GM23248 (cell line): ENCODE measurements at regions not wholly inside any gene's neighbourhood (a gene's known extent, or its start where the extent isn't known, plus 50 kb on each side); places are given as distances from the start of the nearest gene placed in this dataset.

ENCODE experiments used
- DNase-seq: peaks from one replicate; pipeline ENCODE4 v3.0.0-alpha.2; 2015
- H2AFZ ChIP-seq: fragments of 200-600 bp; sonication (generic); 2 replicates; pipeline ENCODE4 v1.6.1; 2016; ENCODE audit warnings: antibody characterized with exemption
- H3F3A ChIP-seq: fragments of 200-600 bp; sonication (generic); 2 replicates; pipeline ENCODE4 v1.6.1; 2016; ENCODE audit warnings: mild to moderate bottlenecking, antibody characterized with exemption, mixed run types; ENCODE audit not compliant: insufficient read depth
- H3K27ac ChIP-seq: fragments of 200-600 bp; sonication (generic); 2 replicates; pipeline ENCODE4 v1.5.1; 2016; ENCODE audit warnings: mild to moderate bottlenecking
- H3K27me3 ChIP-seq: fragments of 200-600 bp; sonication (generic); replicated peaks from 2 replicates; pipeline ENCODE4 v1.6.1; 2016; ENCODE audit warnings: mild to moderate bottlenecking; ENCODE audit not compliant: insufficient read depth
- H3K36me3 ChIP-seq: fragments of 200-600 bp; sonication (generic); 2 replicates; pipeline ENCODE4 v1.6.1; 2016; ENCODE audit warnings: low read depth, mild to moderate bottlenecking
- H3K4me1 ChIP-seq: fragments of 200-600 bp; sonication (generic); 2 replicates; pipeline ENCODE4 v1.6.1; 2016; ENCODE audit warnings: mild to moderate bottlenecking; ENCODE audit not compliant: insufficient read depth
- H3K4me2 ChIP-seq: fragments of 200-600 bp; sonication (generic); one replicate; pipeline ENCODE4 v1.6.1; 2016; ENCODE audit warnings: mild to moderate bottlenecking; ENCODE audit not compliant: unreplicated experiment
- H3K4me3 ChIP-seq: fragments of 200-600 bp; sonication (generic); 2 replicates; pipeline ENCODE4 v1.5.1; 2016; ENCODE audit warnings: mild to moderate bottlenecking
- H3K79me2 ChIP-seq: fragments of 200-600 bp; sonication (generic); 2 replicates; pipeline ENCODE4 v1.6.1; 2016; ENCODE audit warnings: mild to moderate bottlenecking; ENCODE audit not compliant: insufficient read depth
- H3K9ac ChIP-seq: fragments of 200-600 bp; sonication (generic); 2 replicates; pipeline ENCODE4 v1.6.1; 2016; ENCODE audit warnings: mild to moderate bottlenecking
- H3K9me2 ChIP-seq: fragments of 200-600 bp; sonication (generic); 2 replicates; pipeline ENCODE4 v1.6.1; 2016; ENCODE audit warnings: mixed run types, mild to moderate bottlenecking, moderate library complexity; ENCODE audit not compliant: insufficient read depth
- H3K9me3 ChIP-seq: fragments of 200-600 bp; sonication (generic); one replicate; pipeline ENCODE4 v1.6.1; 2017; ENCODE audit warnings: low read depth
- H4K20me1 ChIP-seq: fragments of 200-600 bp; sonication (generic); 2 replicates; pipeline ENCODE4 v1.6.0; 2016; ENCODE audit not compliant: insufficient read depth
- EZH2 ChIP-seq: fragments of 200-600 bp; sonication (generic); IDR thresholded peaks from 2 replicates; pipeline ENCODE4 v1.6.1; 2018; ENCODE audit warnings: antibody characterized with exemption, mild to moderate bottlenecking; ENCODE audit not compliant: insufficient read depth, poor library complexity, severe bottlenecking
- EZH2phosphoT487 ChIP-seq: fragments of 200-600 bp; sonication (generic); IDR thresholded peaks from 2 replicates; pipeline ENCODE4 v1.6.1; 2018; ENCODE audit warnings: antibody characterized with exemption, moderate library complexity, mild to moderate bottlenecking, low read depth; ENCODE audit not compliant: insufficient read depth
- WGBS, 2 experiments: methylation state at CpG; one replicate each; pipeline ENCODE4 v1.1.6; 2015 to 2017; ENCODE audit warnings: low lambda C conversion rate in 2 of 2, low coverage in 1 of 2; ENCODE audit errors: missing lambda C conversion rate in 2 of 2; 5-methylcytosine and 5-hydroxymethylcytosine counted together
- in situ Hi-C: fragments of 300-500 bp; cut with MboI; formaldehyde crosslinking; loops from 2 replicates; pipeline ENCODE4 v1.15.0; 2020

- Histone ChIP-seq H3K9ac (no peak overlapping the region), H3K36me3 (no peaks in the 10 kb centered on the region), H3K4me3 (no peak overlapping the region), H2AFZ (no peak overlapping the region), H3K4me1 (no peaks in the 10 kb centered on the region), H3F3A (no peaks in the 10 kb centered on the region), H3K9me3 (peaks cover 2% of the 10 kb centered on the region), H3K4me2 (no peak overlapping the region), H3K79me2 (no peaks in the 10 kb centered on the region), H3K9me2 (no peaks in the 10 kb centered on the region), H4K20me1 (no peaks in the 10 kb centered on the region), H3K27ac (no peak overlapping the region), H3K27me3 (peaks cover 7% of the 10 kb centered on the region; the same call in 1 of the 2 replicates)
- in situ Hi-C loops: no loop called here
- 41 to 53% methylated on average over 7 of the region's 7 CpGs for whole genome bisulfite sequencing, 2 experiments
- no peak for DNase-seq
- TF ChIP-seq EZH2phosphoT487 (no peak), EZH2 (no peak)
These were observed 117.2 kb upstream of the BMAL1 start for GRCh38 chr11:13160346-13160745.

GRCh38 chr11:13160806-13161205, 116.8 kb upstream of the BMAL1 start:
- no peak overlapping the region for H3K9ac ChIP-seq
- no peak for DNase-seq
- no peak overlapping the region for H2AFZ ChIP-seq
- no peak overlapping the region for H3K4me3 ChIP-seq
- no peaks in the 10 kb centered on the region for H3K79me2 ChIP-seq
- in situ Hi-C loops: no loop called here
- H3F3A ChIP-seq: no peaks in the 10 kb centered on the region
- no peaks in the 10 kb centered on the region for H3K9me2 ChIP-seq
- H3K4me2 ChIP-seq: no peak overlapping the region
- H3K9me3 ChIP-seq: peaks cover 1% of the 10 kb centered on the region
- H3K4me1 ChIP-seq: no peaks in the 10 kb centered on the region
- H3K27me3 ChIP-seq: peaks cover 7% of the 10 kb centered on the region; the same call in 1 of the 2 replicates
- H3K36me3 ChIP-seq: no peaks in the 10 kb centered on the region
- TF ChIP-seq EZH2phosphoT487: no peak
- no peak for TF ChIP-seq EZH2
- no peak overlapping the region for H3K27ac ChIP-seq
- 33 to 42% methylated on average over 4 of the region's 4 CpGs for WGBS, 2 experiments
- H4K20me1 ChIP-seq: no peaks in the 10 kb centered on the region

GRCh38 chr11:13163158-13163557, 114.4 kb upstream of the BMAL1 start:
- 14 to 21% methylated on average over 2 of the region's 2 CpGs for WGBS, 2 experiments

GRCh38 chr11:13166036-13166435, 111.6 kb upstream of the BMAL1 start:
- no peaks in the 10 kb centered on the region for H4K20me1 ChIP-seq
- no peaks in the 10 kb centered on the region for H3F3A ChIP-seq
- H3K4me1 ChIP-seq: 0 out of 2 replicates have a peak, but pooled peaks cover 6% of the 10 kb centered on the region
- no peak overlapping the region for H3K27ac ChIP-seq
- H2AFZ ChIP-seq: no peak overlapping the region
- no peaks in the 10 kb centered on the region for H3K79me2 ChIP-seq
- DNase-seq: peak; percentile 23
- no peaks in the 10 kb centered on the region for H3K9me2 ChIP-seq
- in situ Hi-C loops: no loop called here
- H3K9me3 ChIP-seq: no peaks in the 10 kb centered on the region
- no peaks in the 10 kb centered on the region for H3K27me3 ChIP-seq
- TF ChIP-seq EZH2: no peak
- no peak for TF ChIP-seq EZH2phosphoT487
- no peaks in the 10 kb centered on the region for H3K36me3 ChIP-seq
- WGBS, 2 experiments: 93 to 96% methylated on average over 1 of the region's 1 CpG
- H3K9ac ChIP-seq: no peak overlapping the region
- no peak overlapping the region for H3K4me2 ChIP-seq
- H3K4me3 ChIP-seq: no peak overlapping the region

More at GRCh38 chr11:13163158-13163557, 114.4 kb upstream of the BMAL1 start:
- Histone ChIP-seq H4K20me1 (no peaks in the 10 kb centered on the region), H3K4me1 (no peaks in the 10 kb centered on the region), H3K9ac (no peak overlapping the region), H3K79me2 (no peaks in the 10 kb centered on the region), H2AFZ (no peak overlapping the region), H3F3A (no peaks in the 10 kb centered on the region), H3K27me3 (peaks cover 7% of the 10 kb centered on the region; the same call in 1 of the 2 replicates), H3K4me2 (no peak overlapping the region), H3K9me3 (no peaks in the 10 kb centered on the region), H3K9me2 (no peaks in the 10 kb centered on the region), H3K27ac (no peak overlapping the region), H3K36me3 (no peaks in the 10 kb centered on the region), H3K4me3 (no peak overlapping the region)
- DNase-seq: no peak
- in situ Hi-C loops: no loop called here
- TF ChIP-seq EZH2phosphoT487 (no peak), EZH2 (no peak)

- H3K36me3 ChIP-seq: no peaks in the 10 kb centered on the region
These were observed 109.3 kb upstream of the BMAL1 start for GRCh38 chr11:13168271-13168670.

More at GRCh38 chr11:13168271-13168670, 109.3 kb upstream of the BMAL1 start:
- Histone ChIP-seq H3K27ac (no peak overlapping the region), H2AFZ (no peak overlapping the region), H3K4me3 (no peak overlapping the region), H3K9me2 (no peaks in the 10 kb centered on the region), H3K9me3 (no peaks in the 10 kb centered on the region), H3K79me2 (no peaks in the 10 kb centered on the region), H3K4me1 (0 out of 2 replicates have a peak, but pooled peaks cover 6% of the 10 kb centered on the region), H3K4me2 (no peak overlapping the region), H4K20me1 (no peaks in the 10 kb centered on the region), H3F3A (no peaks in the 10 kb centered on the region), H3K27me3 (no peaks in the 10 kb centered on the region), H3K9ac (no peak overlapping the region)
- DNase-seq: no peak
- in situ Hi-C loops: no loop called here
- TF ChIP-seq EZH2phosphoT487 (no peak), EZH2 (no peak)
- WGBS, 2 experiments: 70 to 81% methylated on average over 4 of the region's 4 CpGs
